GM12873 (cell line): ENCODE measurements at regions not wholly inside any gene's neighbourhood (a gene's known extent, or its start where the extent isn't known, plus 50 kb on each side); places are given as distances from the start of the nearest gene placed in this dataset.

Experiments used
- CTCF ChIP-seq: IDR thresholded peaks from 2 replicates; pipeline ENCODE4 v1.5.1; 2012; ENCODE audit warnings: low read depth, mild to moderate bottlenecking, moderate library complexity, low read length, control low read depth; ENCODE audit not compliant: insufficient read depth; ENCODE audit errors: missing control alignments

- no peak for TF ChIP-seq CTCF
Measured at GRCh38 chr3:180092889-180093288, 56.2 kb upstream of the PEX5L start.

GRCh38 chr3:180093535-180093934 is 56.8 kb upstream of the PEX5L start:
- TF ChIP-seq CTCF, result no peak

GRCh38 chr3:180097626-180098025 is 60.9 kb upstream of the PEX5L start:
- no peak for TF ChIP-seq CTCF

- TF ChIP-seq CTCF, result no peak
Measured at GRCh38 chr3:180102134-180102533, 65.4 kb upstream of the PEX5L start.

- TF ChIP-seq CTCF, result no peak
Measured at GRCh38 chr3:180102604-180103003, 65.9 kb upstream of the PEX5L start.

- no peak for TF ChIP-seq CTCF
Measured at GRCh38 chr3:180116203-180116602, 79.5 kb upstream of the PEX5L start.

GRCh38 chr3:180116658-180117057 is 79.9 kb upstream of the PEX5L start:
- no peak for TF ChIP-seq CTCF
